GM11168 (cell line): ENCODE measurements at regions not wholly inside any gene's neighbourhood (a gene's known extent, or its start where the extent isn't known, plus 50 kb on each side); places are given as distances from the start of the nearest gene placed in this dataset.
"Not testable (repeated sequence)": the region's sequence is repeated elsewhere in the genome, so short reads cannot be mapped to it uniquely, and the experiment has no call there.

Experiments used
- in situ Hi-C: fragments of 300-500 bp; cut with MboI; formaldehyde crosslinking; loops from one replicate; pipeline ENCODE4 v1.12.0; 2022; ENCODE audit warnings: low sequenced_read_pairs; ENCODE audit not compliant: unreplicated experiment

- in situ Hi-C loops = not testable (repeated sequence)
These were observed 103.0 kb upstream of the FAM25C start for GRCh38 chr10:48102410-48103146.

GRCh38 chr10:48098854-48099253, 99.3 kb upstream of the FAM25C start:
- in situ Hi-C loops = loop anchor here (10.0 kb wide), 1 partner anchor 1144 kb away; no protein-coding TSS in a partner anchor

GRCh38 chr10:48090706-48091105, 91.1 kb upstream of the FAM25C start:
- in situ Hi-C loops = loop anchor here (10.0 kb wide), 1 partner anchor 1136 kb away; no protein-coding TSS in a partner anchor

- in situ Hi-C loops = not testable (repeated sequence)
These were observed 88.5 kb upstream of the FAM25C start for GRCh38 chr10:48088087-48088486.

GRCh38 chr10:48084446-48084845, 84.9 kb upstream of the FAM25C start:
- in situ Hi-C loops = not testable (repeated sequence)

- in situ Hi-C loops = not testable (repeated sequence)
These were observed 71.6 kb upstream of the FAM25C start for GRCh38 chr10:48071228-48071627.

- in situ Hi-C loops = loop anchor here (10.0 kb wide), 1 partner anchor 1069 kb away; no protein-coding TSS in a partner anchor
These were observed 64.5 kb upstream of the FAM25C start for GRCh38 chr10:48063944-48064625.

GRCh38 chr10:48055395-48055794, 55.8 kb upstream of the FAM25C start:
- in situ Hi-C loops = not testable (repeated sequence)
